ENCODE measurements at regions not wholly inside any gene's neighbourhood (a gene's known extent, or its start where the extent isn't known, plus 50 kb on each side); places are given as distances from the start of the nearest gene placed in this dataset.

DNA sequence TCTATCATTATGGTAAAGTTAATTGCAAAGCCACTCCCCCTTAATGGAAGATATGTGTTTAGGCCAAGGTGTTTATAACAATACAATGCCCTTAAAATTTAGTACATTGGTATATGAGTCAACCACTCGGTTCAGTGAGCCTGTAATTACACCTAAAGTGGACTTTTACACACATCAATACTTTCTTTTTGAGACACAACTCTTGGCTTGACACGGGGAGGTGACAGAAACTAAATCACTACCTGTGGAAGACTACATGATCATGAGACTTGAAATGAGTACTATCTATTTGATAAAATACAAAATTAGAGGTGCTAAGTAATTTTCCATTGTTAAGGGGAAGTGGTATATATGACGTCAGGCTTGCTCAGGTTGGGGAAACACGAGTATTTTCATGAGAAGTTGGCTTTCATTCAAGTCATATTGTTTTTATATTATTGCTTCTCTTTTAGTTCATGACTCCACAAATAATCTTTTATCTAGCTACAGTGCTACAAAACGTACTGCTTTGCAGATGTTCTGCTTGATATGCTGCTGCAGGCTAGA is 918.3 kb downstream of the ARAP2 start:
- TF ChIP-seq CTCF (conservative IDR thresholded peaks at IDR 0.05; ENCODE audit: low read length), result no peak
- no peak for TF ChIP-seq EZH2phosphoT487 (IDR thresholded peaks at IDR 0.05; ENCODE audit: borderline replicate concordance)

All from Loucy (cell line).